Activated T-helper 2 cell treated with anti-CD3 and anti-CD28 coated beads, Interferon-gamma antibody, Interleukin-2, Interleukin-4, amounts not matched to agents 10 μg/mL and 5 μg/mL and 100 μg/mL, durations not matched to agents 14 hours and 24 hours and 36 hours (primary cell): ENCODE measurements at regions not wholly inside any gene's neighbourhood (a gene's known extent, or its start where the extent isn't known, plus 50 kb on each side); places are given as distances from the start of the nearest gene placed in this dataset.
"Not testable (repeated sequence)": the region's sequence is repeated elsewhere in the genome, so short reads cannot be mapped to it uniquely, and the experiment has no call there.

Experiments used
- DNase-seq: peaks from one replicate; pipeline ENCODE4 v3.0.0; 2021; ENCODE audit warnings: low spot score
- H3K27ac Mint-ChIP-seq: one replicate; pipeline ENCODE4 v1.8.0; 2021; ENCODE audit warnings: mixed read lengths
- H3K27me3 Mint-ChIP-seq: one replicate; pipeline ENCODE4 v1.8.0; 2021; ENCODE audit warnings: low read depth, mixed read lengths
- H3K36me3 Mint-ChIP-seq: one replicate; pipeline ENCODE4 v1.8.0; 2021; ENCODE audit warnings: low read depth, mixed read lengths
- H3K4me1 Mint-ChIP-seq: one replicate; pipeline ENCODE4 v1.8.0; 2021; ENCODE audit warnings: low read depth, mixed read lengths
- H3K4me3 Mint-ChIP-seq: one replicate; pipeline ENCODE4 v1.8.0; 2021; ENCODE audit warnings: low read depth, mild to moderate bottlenecking, moderate library complexity, mixed read lengths
- H3K9me3 Mint-ChIP-seq: one replicate; pipeline ENCODE4 v1.8.0; 2021; ENCODE audit warnings: mixed read lengths
- intact Hi-C: fragments of 100-400 bp; cut with micrococcal nuclease; formaldehyde crosslinking; loops from one replicate; pipeline ENCODE4 v1.15.1; 2023

GRCh38 chr1:232127190-232127589, 500.6 kb downstream of the DISC1 start:
- no peaks in the 10 kb centered on the region for H3K36me3 Mint-ChIP-seq
- intact Hi-C loops, result no loop called here
- no peak overlapping the region for H3K4me3 Mint-ChIP-seq
- peaks cover 10% of the 10 kb centered on the region for H3K4me1 Mint-ChIP-seq
- peaks cover 7% of the 10 kb centered on the region for H3K9me3 Mint-ChIP-seq
- DNase-seq, result no peak
- H3K27ac Mint-ChIP-seq, result no peak overlapping the region
- H3K27me3 Mint-ChIP-seq, result peaks cover 40% of the 10 kb centered on the region

- Mint-ChIP-seq H3K27ac (no peak overlapping the region), H3K4me1 (peaks cover 10% of the 10 kb centered on the region), H3K9me3 (peaks cover 2% of the 10 kb centered on the region), H3K27me3 (peaks cover 46% of the 10 kb centered on the region), H3K36me3 (no peaks in the 10 kb centered on the region), H3K4me3 (no peak overlapping the region)
- DNase-seq, result no peak
- intact Hi-C loops, result no loop called here
These were observed 497.4 kb downstream of the DISC1 start for GRCh38 chr1:232123775-232124659.

GRCh38 chr1:232117903-232118302, 491.3 kb downstream of the DISC1 start:
- intact Hi-C loops, H3K4me1 Mint-ChIP-seq, DNase-seq, H3K27ac Mint-ChIP-seq, H3K4me3 Mint-ChIP-seq, H3K9me3 Mint-ChIP-seq, H3K36me3 Mint-ChIP-seq: not testable (repeated sequence)
- peaks cover 11% of the 10 kb centered on the region for H3K27me3 Mint-ChIP-seq

GRCh38 chr1:232114985-232115384, 488.4 kb downstream of the DISC1 start:
- Mint-ChIP-seq H3K27ac (no peak overlapping the region), H3K9me3 (no peaks in the 10 kb centered on the region), H3K36me3 (no peaks in the 10 kb centered on the region), H3K4me3 (no peak overlapping the region), H3K4me1 (no peaks in the 10 kb centered on the region), H3K27me3 (peaks cover 15% of the 10 kb centered on the region)
- intact Hi-C loops, result no loop called here
- DNase-seq, result no peak

- peaks cover 6% of the 10 kb centered on the region for H3K27me3 Mint-ChIP-seq
- H3K36me3 Mint-ChIP-seq, result no peaks in the 10 kb centered on the region
- H3K9me3 Mint-ChIP-seq, result no peaks in the 10 kb centered on the region
- no peak overlapping the region for H3K4me3 Mint-ChIP-seq
- H3K27ac Mint-ChIP-seq, result no peak overlapping the region
- no peak for DNase-seq
- intact Hi-C loops, result no loop called here
- no peaks in the 10 kb centered on the region for H3K4me1 Mint-ChIP-seq
These were observed 485.5 kb downstream of the DISC1 start for GRCh38 chr1:232112076-232112475.

GRCh38 chr1:232111611-232112010, 485.0 kb downstream of the DISC1 start:
- intact Hi-C loops, result no loop called here
- H3K36me3 Mint-ChIP-seq, result no peaks in the 10 kb centered on the region

GRCh38 chr1:232110281-232111090, 483.9 kb downstream of the DISC1 start:
- H3K4me3 Mint-ChIP-seq, result no peak overlapping the region
- H3K36me3 Mint-ChIP-seq, result no peaks in the 10 kb centered on the region
- H3K27ac Mint-ChIP-seq, result no peak overlapping the region
- H3K4me1 Mint-ChIP-seq, result no peaks in the 10 kb centered on the region
- H3K9me3 Mint-ChIP-seq, result no peaks in the 10 kb centered on the region
- H3K27me3 Mint-ChIP-seq, result peaks cover 6% of the 10 kb centered on the region
- intact Hi-C loops, result no loop called here
- no peak for DNase-seq

More at GRCh38 chr1:232111611-232112010, 485.0 kb downstream of the DISC1 start:
- Mint-ChIP-seq H3K9me3 (no peaks in the 10 kb centered on the region), H3K27ac (no peak overlapping the region), H3K4me1 (no peaks in the 10 kb centered on the region), H3K27me3 (peaks cover 6% of the 10 kb centered on the region), H3K4me3 (no peak overlapping the region)
- DNase-seq, result no peak

GRCh38 chr1:232109391-232109790, 482.8 kb downstream of the DISC1 start:
- Mint-ChIP-seq H3K4me3 (no peak overlapping the region), H3K36me3 (no peaks in the 10 kb centered on the region), H3K27me3 (peaks cover 6% of the 10 kb centered on the region), H3K4me1 (no peaks in the 10 kb centered on the region), H3K27ac (no peak overlapping the region), H3K9me3 (no peaks in the 10 kb centered on the region)
- intact Hi-C loops, result no loop called here
- no peak for DNase-seq

- Mint-ChIP-seq H3K27ac (no peak overlapping the region), H3K4me3 (no peak overlapping the region), H3K27me3 (peaks cover 6% of the 10 kb centered on the region), H3K4me1 (no peaks in the 10 kb centered on the region), H3K9me3 (no peaks in the 10 kb centered on the region), H3K36me3 (no peaks in the 10 kb centered on the region)
- intact Hi-C loops, result no loop called here
- no peak for DNase-seq
These were observed 482.0 kb downstream of the DISC1 start for GRCh38 chr1:232108598-232108997.

- Mint-ChIP-seq H3K4me1 (no peaks in the 10 kb centered on the region), H3K36me3 (no peaks in the 10 kb centered on the region), H3K4me3 (no peak overlapping the region), H3K9me3 (no peaks in the 10 kb centered on the region), H3K27me3 (peaks cover 5% of the 10 kb centered on the region), H3K27ac (no peak overlapping the region)
- DNase-seq, result no peak
- intact Hi-C loops, result no loop called here
These were observed 479.8 kb downstream of the DISC1 start for GRCh38 chr1:232106415-232106814.

- Mint-ChIP-seq H3K4me3 (no peak overlapping the region), H3K36me3 (no peaks in the 10 kb centered on the region), H3K27me3 (peaks cover 1% of the 10 kb centered on the region), H3K27ac (no peak overlapping the region), H3K9me3 (no peaks in the 10 kb centered on the region), H3K4me1 (no peaks in the 10 kb centered on the region)
- intact Hi-C loops, result no loop called here
- no peak for DNase-seq
These were observed 479.0 kb downstream of the DISC1 start for GRCh38 chr1:232105561-232105960.

GRCh38 chr1:232101231-232101630, 474.6 kb downstream of the DISC1 start:
- H3K4me3 Mint-ChIP-seq, result no peak overlapping the region
- H3K4me1 Mint-ChIP-seq, result no peaks in the 10 kb centered on the region
- intact Hi-C loops, result no loop called here
- H3K27ac Mint-ChIP-seq, result no peak overlapping the region
- no peak for DNase-seq
- no peaks in the 10 kb centered on the region for H3K27me3 Mint-ChIP-seq
- no peaks in the 10 kb centered on the region for H3K9me3 Mint-ChIP-seq
- H3K36me3 Mint-ChIP-seq, result no peaks in the 10 kb centered on the region

GRCh38 chr1:232096751-232097150, 470.2 kb downstream of the DISC1 start:
- H3K4me3 Mint-ChIP-seq, result no peak overlapping the region
- H3K27ac Mint-ChIP-seq, result no peak overlapping the region
- no peaks in the 10 kb centered on the region for H3K9me3 Mint-ChIP-seq
- H3K4me1 Mint-ChIP-seq, result no peaks in the 10 kb centered on the region
- no peaks in the 10 kb centered on the region for H3K36me3 Mint-ChIP-seq
- DNase-seq, result no peak
- intact Hi-C loops, result no loop called here
- H3K27me3 Mint-ChIP-seq, result no peaks in the 10 kb centered on the region
